ENCODE measurements at regions not wholly inside any gene's neighbourhood (a gene's known extent, or its start where the extent isn't known, plus 50 kb on each side); places are given as distances from the start of the nearest gene placed in this dataset.

GRCh38 chr9:16982780-16983310 is 112.4 kb upstream of the BNC2 start:
- no peak for TF ChIP-seq CSRNP3 (CRISPR knock-in tag; IDR thresholded peaks at IDR 0.05)
- no peak for TF ChIP-seq ARNTL (CRISPR knock-in tag; IDR thresholded peaks at IDR 0.05; ENCODE audit: borderline replicate concordance, low read depth)
- no peak for TF ChIP-seq ESRRG (CRISPR knock-in tag; IDR thresholded peaks at IDR 0.05)
- TF ChIP-seq OSR1 (CRISPR knock-in tag; IDR thresholded peaks at IDR 0.05), result no peak
